ENCODE measurements at regions not wholly inside any gene's neighbourhood (a gene's known extent, or its start where the extent isn't known, plus 50 kb on each side); places are given as distances from the start of the nearest gene placed in this dataset.

DNA sequence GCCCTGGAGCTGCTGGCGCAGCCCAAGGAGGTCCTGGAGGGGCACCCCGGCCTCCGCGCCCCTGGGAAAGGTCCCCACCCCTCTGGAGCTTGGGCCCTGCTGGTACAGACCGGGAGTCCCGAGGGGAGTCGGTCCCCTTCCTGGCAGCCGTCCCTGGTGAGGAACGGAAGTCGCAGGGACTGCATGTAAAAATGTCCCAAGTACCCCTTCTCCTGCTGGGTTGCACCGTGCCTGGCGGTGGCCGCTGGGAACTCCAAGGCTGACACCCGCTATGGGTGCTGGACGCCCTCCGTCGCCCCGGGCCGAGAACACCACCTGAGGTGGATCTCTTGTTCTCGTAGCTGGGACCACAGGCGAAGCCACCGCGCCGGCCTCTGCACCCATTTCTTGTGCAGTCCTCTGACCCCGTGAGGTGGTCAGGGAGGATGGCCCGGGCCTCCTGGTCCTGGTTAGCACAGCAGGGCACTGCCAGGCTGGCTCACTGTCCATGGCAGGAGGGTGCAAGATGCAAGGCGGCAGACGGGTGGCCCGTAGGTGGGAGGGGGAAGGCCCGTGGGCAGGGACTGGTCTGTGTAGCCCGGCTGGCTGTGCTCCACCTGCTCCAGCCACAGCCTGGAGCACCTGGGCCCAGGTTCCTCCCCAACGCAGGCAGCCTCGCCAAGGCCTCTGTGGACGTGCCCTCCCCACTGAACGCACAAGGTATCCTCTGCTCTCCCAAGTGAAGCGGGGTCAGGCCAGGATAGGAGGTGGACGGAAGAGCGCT, 165.2 kb downstream of the IGLL1 start:
- DNase-seq, result no peak
- no peaks in the 10 kb centered on the region for H3K4me1 ChIP-seq
- no peak overlapping the region for H3K27ac ChIP-seq
- WGBS, 2 donors, result 92% methylated on average over 38 of the region's 38 CpGs
- no peak overlapping the region for H3K4me3 ChIP-seq
- peaks cover 0 to 13% (median 0%) of the 10 kb centered on the region in 3 donors for H3K27me3 ChIP-seq
- intact Hi-C loops (cut with DNase I), result no loop called here
- TF ChIP-seq, protein P1, sequence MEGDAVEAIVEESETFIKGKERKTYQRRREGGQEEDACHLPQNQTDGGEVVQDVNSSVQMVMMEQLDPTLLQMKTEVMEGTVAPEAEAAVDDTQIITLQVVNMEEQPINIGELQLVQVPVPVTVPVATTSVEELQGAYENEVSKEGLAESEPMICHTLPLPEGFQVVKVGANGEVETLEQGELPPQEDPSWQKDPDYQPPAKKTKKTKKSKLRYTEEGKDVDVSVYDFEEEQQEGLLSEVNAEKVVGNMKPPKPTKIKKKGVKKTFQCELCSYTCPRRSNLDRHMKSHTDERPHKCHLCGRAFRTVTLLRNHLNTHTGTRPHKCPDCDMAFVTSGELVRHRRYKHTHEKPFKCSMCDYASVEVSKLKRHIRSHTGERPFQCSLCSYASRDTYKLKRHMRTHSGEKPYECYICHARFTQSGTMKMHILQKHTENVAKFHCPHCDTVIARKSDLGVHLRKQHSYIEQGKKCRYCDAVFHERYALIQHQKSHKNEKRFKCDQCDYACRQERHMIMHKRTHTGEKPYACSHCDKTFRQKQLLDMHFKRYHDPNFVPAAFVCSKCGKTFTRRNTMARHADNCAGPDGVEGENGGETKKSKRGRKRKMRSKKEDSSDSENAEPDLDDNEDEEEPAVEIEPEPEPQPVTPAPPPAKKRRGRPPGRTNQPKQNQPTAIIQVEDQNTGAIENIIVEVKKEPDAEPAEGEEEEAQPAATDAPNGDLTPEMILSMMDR (IDR thresholded peaks at IDR 0.05), result no peak
- TF ChIP-seq POLR2AphosphoS5 (IDR thresholded peaks at IDR 0.05), result no peak
- TF ChIP-seq EP300 (IDR thresholded peaks at IDR 0.05), result no peak
- no peak for TF ChIP-seq POLR2A (IDR thresholded peaks at IDR 0.05)
- no peaks in the 10 kb centered on the region for H3K36me3 ChIP-seq
- no peaks in the 10 kb centered on the region for H3K9me3 ChIP-seq

GRCh38 chr22:23411739-23412138, 168.4 kb downstream of the IGLL1 start:
- Histone ChIP-seq H3K9me3 (no peaks in the 10 kb centered on the region), H3K4me3 (no peak overlapping the region), H3K27ac (no peak overlapping the region), H3K36me3 (no peaks in the 10 kb centered on the region), H3K27me3 (no peaks in the 10 kb centered on the region), H3K4me1 (no peaks in the 10 kb centered on the region)
- DNase-seq, result no peak
- intact Hi-C loops (cut with DNase I), result no loop called here
- no peak for TF ChIP-seq POLR2AphosphoS5 (IDR thresholded peaks at IDR 0.05)
- TF ChIP-seq, protein P1 (IDR thresholded peaks at IDR 0.05), result no peak
- TF ChIP-seq EP300 (IDR thresholded peaks at IDR 0.05), result no peak
- TF ChIP-seq POLR2A (IDR thresholded peaks at IDR 0.05), result no peak

GRCh38 chr22:23410411-23410810, 169.7 kb downstream of the IGLL1 start:
- no peak for DNase-seq
- H3K9me3 ChIP-seq, result no peaks in the 10 kb centered on the region
- H3K27ac ChIP-seq, result no peak overlapping the region
- no peak for TF ChIP-seq POLR2AphosphoS5 (IDR thresholded peaks at IDR 0.05)
- TF ChIP-seq, protein P1 (IDR thresholded peaks at IDR 0.05), result no peak
- no peak for TF ChIP-seq EP300 (IDR thresholded peaks at IDR 0.05)
- no peak for TF ChIP-seq POLR2A (IDR thresholded peaks at IDR 0.05)
- H3K4me3 ChIP-seq, result no peak overlapping the region
- intact Hi-C loops (cut with DNase I), result no loop called here
- no peaks in the 10 kb centered on the region for H3K4me1 ChIP-seq
- H3K36me3 ChIP-seq, result no peaks in the 10 kb centered on the region
- WGBS, 2 donors, result 92 to 94% methylated on average over 5 of the region's 5 CpGs
- no peaks in the 10 kb centered on the region for H3K27me3 ChIP-seq

DNA sequence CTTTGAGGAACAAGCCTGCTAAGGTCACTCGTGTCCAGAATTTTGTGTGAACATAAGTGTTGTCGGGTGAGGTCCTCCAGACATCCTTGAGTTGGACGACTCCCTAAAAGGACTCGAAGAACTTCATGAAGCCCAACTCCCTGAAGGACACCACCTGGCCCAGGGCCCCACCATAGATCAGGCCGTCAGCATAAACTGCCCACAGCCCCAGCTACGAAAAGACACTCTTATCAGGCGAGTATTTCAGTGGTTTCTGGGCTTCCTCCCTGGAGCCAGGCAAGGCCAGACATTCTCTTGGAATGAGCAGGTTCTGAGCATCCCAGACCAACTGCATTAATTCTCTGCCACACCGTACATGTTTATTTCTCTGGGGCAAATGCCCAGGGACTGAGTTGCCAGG, 170.1 kb downstream of the IGLL1 start:
- Histone ChIP-seq H3K36me3 (no peaks in the 10 kb centered on the region), H3K27me3 (no peaks in the 10 kb centered on the region), H3K4me3 (no peak overlapping the region), H3K9me3 (no peaks in the 10 kb centered on the region), H3K27ac (no peak overlapping the region), H3K4me1 (no peaks in the 10 kb centered on the region)
- TF ChIP-seq POLR2AphosphoS5 (IDR thresholded peaks at IDR 0.05), result no peak
- TF ChIP-seq, protein P1 (IDR thresholded peaks at IDR 0.05), result no peak
- TF ChIP-seq EP300 (IDR thresholded peaks at IDR 0.05), result no peak
- TF ChIP-seq POLR2A (IDR thresholded peaks at IDR 0.05), result no peak
- WGBS, 2 donors, result 79 to 81% methylated on average over 8 of the region's 8 CpGs
- DNase-seq, result no peak
- intact Hi-C loops (cut with DNase I), result no loop called here

DNA sequence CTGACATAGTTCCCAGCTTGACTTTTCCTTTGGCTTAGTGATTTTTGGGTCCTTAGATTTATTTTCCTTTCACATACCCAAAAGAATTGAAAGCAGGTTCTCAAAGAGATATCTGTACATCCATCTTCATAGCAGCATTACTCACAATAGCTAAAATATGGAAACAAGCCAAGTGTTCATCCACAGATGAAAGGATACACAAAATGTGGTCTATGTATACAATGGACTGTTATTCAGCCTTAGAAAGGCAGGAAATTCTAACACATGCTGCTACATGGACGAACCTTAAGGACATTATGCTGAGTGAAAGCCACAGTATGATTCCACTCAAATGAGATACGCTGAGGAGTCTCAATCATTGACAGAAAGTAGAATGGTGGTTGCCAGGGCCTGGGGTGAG, 171.8 kb downstream of the IGLL1 start:
- 79 to 87% methylated on average over 2 of the region's 2 CpGs for WGBS, 2 donors
- Histone ChIP-seq H3K27ac (no peak overlapping the region), H3K4me3 (no peak overlapping the region), H3K27me3 (no peaks in the 10 kb centered on the region), H3K36me3 (no peaks in the 10 kb centered on the region), H3K9me3 (no peaks in the 10 kb centered on the region), H3K4me1 (no peaks in the 10 kb centered on the region)
- TF ChIP-seq, protein P1 (IDR thresholded peaks at IDR 0.05), result no peak
- no peak for TF ChIP-seq EP300 (IDR thresholded peaks at IDR 0.05)
- TF ChIP-seq POLR2A (IDR thresholded peaks at IDR 0.05), result no peak
- TF ChIP-seq POLR2AphosphoS5 (IDR thresholded peaks at IDR 0.05), result no peak
- intact Hi-C loops (cut with DNase I), result no loop called here
- DNase-seq, result no peak

Measured in sigmoid colon (tissue), 6 donors.